Activated naive CD4-positive, alpha-beta T cell treated with anti-CD3 and anti-CD28 coated beads, Interleukin-2, amount 10 ng/mL, durations not matched to agents 7 days and 5 days (primary cell): ENCODE measurements at regions not wholly inside any gene's neighbourhood (a gene's known extent, or its start where the extent isn't known, plus 50 kb on each side); places are given as distances from the start of the nearest gene placed in this dataset.

ENCODE experiments used
- CTCF ChIA-PET: fragments of 350-600 bp; sonication (Branson Sonifier 250); formaldehyde crosslinking; loops from one replicate; lab custom pipeline; 2021; ENCODE audit warnings: antibody characterized with exemption; lab: Charles Lee
- DNase-seq: peaks from one replicate; pipeline ENCODE4 v3.0.0-alpha.2; 2020
- H3K27ac Mint-ChIP-seq: one replicate; pipeline ENCODE4 v1.8.0; 2021; ENCODE audit warnings: mild to moderate bottlenecking, moderate library complexity, mixed read lengths
- H3K27me3 Mint-ChIP-seq: one replicate; pipeline ENCODE4 v1.8.0; 2021; ENCODE audit warnings: mild to moderate bottlenecking, mixed read lengths
- H3K36me3 Mint-ChIP-seq: one replicate; pipeline ENCODE4 v1.8.0; 2021; ENCODE audit warnings: mixed read lengths
- H3K4me1 Mint-ChIP-seq: one replicate; pipeline ENCODE4 v1.8.0; 2021; ENCODE audit warnings: mixed read lengths
- H3K4me3 Mint-ChIP-seq: one replicate; pipeline ENCODE4 v1.8.0; 2021; ENCODE audit warnings: mild to moderate bottlenecking, moderate library complexity, mixed read lengths
- H3K9me3 Mint-ChIP-seq: one replicate; pipeline ENCODE4 v1.8.0; 2021; ENCODE audit warnings: mixed read lengths

- peaks cover 2% of the 10 kb centered on the region for H3K9me3 Mint-ChIP-seq
- DNase-seq = no peak
- H3K36me3 Mint-ChIP-seq = no peaks in the 10 kb centered on the region
- CTCF ChIA-PET = no interaction called here
- no peak overlapping the region for H3K27ac Mint-ChIP-seq
- H3K4me3 Mint-ChIP-seq = no peak overlapping the region
- H3K27me3 Mint-ChIP-seq = no peaks in the 10 kb centered on the region
- no peaks in the 10 kb centered on the region for H3K4me1 Mint-ChIP-seq
Observed at GRCh38 chr3:144294659-144295538, 323.3 kb downstream of the DIPK2A start.

- Mint-ChIP-seq H3K4me3 (no peak overlapping the region), H3K36me3 (no peaks in the 10 kb centered on the region), H3K27me3 (no peaks in the 10 kb centered on the region), H3K4me1 (no peaks in the 10 kb centered on the region), H3K27ac (no peak overlapping the region), H3K9me3 (peaks cover 2% of the 10 kb centered on the region)
- CTCF ChIA-PET = no interaction called here
- DNase-seq = no peak
Observed at GRCh38 chr3:144295613-144296012, 324.0 kb downstream of the DIPK2A start.

GRCh38 chr3:144296808-144297207, 325.2 kb downstream of the DIPK2A start:
- H3K36me3 Mint-ChIP-seq = no peaks in the 10 kb centered on the region
- no peaks in the 10 kb centered on the region for H3K4me1 Mint-ChIP-seq
- H3K4me3 Mint-ChIP-seq = no peak overlapping the region
- CTCF ChIA-PET = no interaction called here
- DNase-seq = no peak
- H3K27ac Mint-ChIP-seq = no peak overlapping the region
- H3K27me3 Mint-ChIP-seq = no peaks in the 10 kb centered on the region
- no peaks in the 10 kb centered on the region for H3K9me3 Mint-ChIP-seq

GRCh38 chr3:144301863-144302262, 330.2 kb downstream of the DIPK2A start:
- no peak overlapping the region for H3K4me3 Mint-ChIP-seq
- H3K4me1 Mint-ChIP-seq = no peaks in the 10 kb centered on the region
- H3K27ac Mint-ChIP-seq = no peak overlapping the region
- H3K27me3 Mint-ChIP-seq = no peaks in the 10 kb centered on the region
- H3K36me3 Mint-ChIP-seq = no peaks in the 10 kb centered on the region
- CTCF ChIA-PET = no interaction called here
- peaks cover 3% of the 10 kb centered on the region for H3K9me3 Mint-ChIP-seq
- DNase-seq = no peak

GRCh38 chr3:144307951-144308350, 336.3 kb downstream of the DIPK2A start:
- Mint-ChIP-seq H3K4me1 (no peaks in the 10 kb centered on the region), H3K27ac (no peak overlapping the region), H3K9me3 (peaks cover 3% of the 10 kb centered on the region), H3K4me3 (no peak overlapping the region), H3K27me3 (peaks cover 4% of the 10 kb centered on the region), H3K36me3 (no peaks in the 10 kb centered on the region)
- CTCF ChIA-PET = no interaction called here
- no peak for DNase-seq

- no peaks in the 10 kb centered on the region for H3K36me3 Mint-ChIP-seq
- H3K27me3 Mint-ChIP-seq = peaks cover 4% of the 10 kb centered on the region
- no peak overlapping the region for H3K4me3 Mint-ChIP-seq
- H3K4me1 Mint-ChIP-seq = no peaks in the 10 kb centered on the region
- CTCF ChIA-PET = no interaction called here
- DNase-seq = no peak
- peaks cover 3% of the 10 kb centered on the region for H3K9me3 Mint-ChIP-seq
- no peak overlapping the region for H3K27ac Mint-ChIP-seq
Observed at GRCh38 chr3:144308396-144308795, 336.8 kb downstream of the DIPK2A start.

GRCh38 chr3:144312702-144313101, 341.1 kb downstream of the DIPK2A start:
- Mint-ChIP-seq H3K9me3 (no peaks in the 10 kb centered on the region), H3K4me3 (no peak overlapping the region), H3K27ac (no peak overlapping the region), H3K4me1 (no peaks in the 10 kb centered on the region), H3K36me3 (no peaks in the 10 kb centered on the region), H3K27me3 (peaks cover 4% of the 10 kb centered on the region)
- DNase-seq = no peak
- CTCF ChIA-PET = no interaction called here

- Mint-ChIP-seq H3K36me3 (no peaks in the 10 kb centered on the region), H3K9me3 (no peaks in the 10 kb centered on the region), H3K4me1 (no peaks in the 10 kb centered on the region), H3K4me3 (no peak overlapping the region), H3K27ac (no peak overlapping the region), H3K27me3 (peaks cover 4% of the 10 kb centered on the region)
- CTCF ChIA-PET = no interaction called here
- DNase-seq = no peak
Observed at GRCh38 chr3:144314946-144315345, 343.3 kb downstream of the DIPK2A start.

- Mint-ChIP-seq H3K36me3 (no peaks in the 10 kb centered on the region), H3K4me3 (no peak overlapping the region), H3K27ac (no peak overlapping the region), H3K4me1 (no peaks in the 10 kb centered on the region), H3K27me3 (no peaks in the 10 kb centered on the region), H3K9me3 (no peaks in the 10 kb centered on the region)
- DNase-seq = no peak
- CTCF ChIA-PET = no interaction called here
Observed at GRCh38 chr3:144317961-144318360, 346.3 kb downstream of the DIPK2A start.

GRCh38 chr3:144324076-144324475, 352.5 kb downstream of the DIPK2A start:
- CTCF ChIA-PET = no interaction called here
- peaks cover under 1% of the 10 kb centered on the region for H3K9me3 Mint-ChIP-seq
- H3K4me1 Mint-ChIP-seq = no peaks in the 10 kb centered on the region
- H3K4me3 Mint-ChIP-seq = no peak overlapping the region
- no peak overlapping the region for H3K27ac Mint-ChIP-seq
- H3K36me3 Mint-ChIP-seq = no peaks in the 10 kb centered on the region
- H3K27me3 Mint-ChIP-seq = no peaks in the 10 kb centered on the region
- no peak for DNase-seq

GRCh38 chr3:144332868-144333267, 361.2 kb downstream of the DIPK2A start:
- Mint-ChIP-seq H3K9me3 (peaks cover 2% of the 10 kb centered on the region), H3K4me1 (no peaks in the 10 kb centered on the region), H3K36me3 (no peaks in the 10 kb centered on the region), H3K27ac (no peak overlapping the region), H3K4me3 (no peak overlapping the region), H3K27me3 (no peaks in the 10 kb centered on the region)
- no peak for DNase-seq
- CTCF ChIA-PET = no interaction called here

GRCh38 chr3:144341471-144341870, 369.8 kb downstream of the DIPK2A start:
- Mint-ChIP-seq H3K36me3 (no peaks in the 10 kb centered on the region), H3K27me3 (no peaks in the 10 kb centered on the region), H3K4me1 (no peaks in the 10 kb centered on the region), H3K27ac (no peak overlapping the region), H3K9me3 (no peaks in the 10 kb centered on the region), H3K4me3 (no peak overlapping the region)
- DNase-seq = no peak
- CTCF ChIA-PET = no interaction called here

GRCh38 chr3:144343343-144343742, 371.7 kb downstream of the DIPK2A start:
- Mint-ChIP-seq H3K27ac (no peak overlapping the region), H3K4me1 (no peaks in the 10 kb centered on the region), H3K9me3 (no peaks in the 10 kb centered on the region), H3K36me3 (no peaks in the 10 kb centered on the region), H3K27me3 (no peaks in the 10 kb centered on the region), H3K4me3 (no peak overlapping the region)
- no peak for DNase-seq
- CTCF ChIA-PET = no interaction called here

- no peaks in the 10 kb centered on the region for H3K27me3 Mint-ChIP-seq
- no peak overlapping the region for H3K27ac Mint-ChIP-seq
- H3K4me3 Mint-ChIP-seq = no peak overlapping the region
- no peaks in the 10 kb centered on the region for H3K9me3 Mint-ChIP-seq
- H3K4me1 Mint-ChIP-seq = no peaks in the 10 kb centered on the region
- no peak for DNase-seq
- no peaks in the 10 kb centered on the region for H3K36me3 Mint-ChIP-seq
- CTCF ChIA-PET = no interaction called here
Observed at GRCh38 chr3:144343777-144344176, 372.2 kb downstream of the DIPK2A start.

- H3K4me1 Mint-ChIP-seq = no peaks in the 10 kb centered on the region
- H3K36me3 Mint-ChIP-seq = no peaks in the 10 kb centered on the region
- DNase-seq = no peak
- H3K27me3 Mint-ChIP-seq = no peaks in the 10 kb centered on the region
- CTCF ChIA-PET = no interaction called here
- H3K9me3 Mint-ChIP-seq = no peaks in the 10 kb centered on the region
- H3K4me3 Mint-ChIP-seq = no peak overlapping the region
- no peak overlapping the region for H3K27ac Mint-ChIP-seq
Observed at GRCh38 chr3:144344925-144345548, 373.4 kb downstream of the DIPK2A start.
